Endothelial cell (in vitro differentiated cells): ENCODE measurements at regions not wholly inside any gene's neighbourhood (a gene's known extent, or its start where the extent isn't known, plus 50 kb on each side); places are given as distances from the start of the nearest gene placed in this dataset.

Experiments used
- DNase-seq: peaks from one replicate; pipeline ENCODE4 v3.0.0; 2021; ENCODE audit warnings: low spot score
- H3K27ac Mint-ChIP-seq: one replicate; pipeline ENCODE4 v1.8.0; 2021; ENCODE audit warnings: mixed read lengths, inconsistent platforms; ENCODE audit not compliant: unreplicated experiment
- H3K27me3 Mint-ChIP-seq: one replicate; pipeline ENCODE4 v1.8.0; 2021; ENCODE audit warnings: mild to moderate bottlenecking, moderate library complexity, mixed read lengths, inconsistent platforms; ENCODE audit not compliant: unreplicated experiment
- H3K36me3 Mint-ChIP-seq: one replicate; pipeline ENCODE4 v1.8.0; 2021; ENCODE audit warnings: mild to moderate bottlenecking, low read depth, mixed read lengths, inconsistent platforms; ENCODE audit not compliant: unreplicated experiment
- H3K4me1 Mint-ChIP-seq: one replicate; pipeline ENCODE4 v1.8.0; 2021; ENCODE audit warnings: mild to moderate bottlenecking, mixed read lengths, inconsistent platforms; ENCODE audit not compliant: unreplicated experiment
- H3K4me3 Mint-ChIP-seq: one replicate; pipeline ENCODE4 v1.8.0; 2021; ENCODE audit warnings: mild to moderate bottlenecking, mixed read lengths, inconsistent platforms; ENCODE audit not compliant: unreplicated experiment
- H3K9me3 Mint-ChIP-seq: one replicate; pipeline ENCODE4 v1.8.0; 2021; ENCODE audit warnings: mixed read lengths, inconsistent platforms; ENCODE audit not compliant: unreplicated experiment
- TF ChIP-seq, protein P1 (sequence below): fragments of 200-600 bp; sonication (generic); IDR thresholded peaks from one replicate; pipeline ENCODE4 v1.5.0; 2021; ENCODE audit warnings: antibody characterized with exemption; ENCODE audit not compliant: unreplicated experiment

DNA sequence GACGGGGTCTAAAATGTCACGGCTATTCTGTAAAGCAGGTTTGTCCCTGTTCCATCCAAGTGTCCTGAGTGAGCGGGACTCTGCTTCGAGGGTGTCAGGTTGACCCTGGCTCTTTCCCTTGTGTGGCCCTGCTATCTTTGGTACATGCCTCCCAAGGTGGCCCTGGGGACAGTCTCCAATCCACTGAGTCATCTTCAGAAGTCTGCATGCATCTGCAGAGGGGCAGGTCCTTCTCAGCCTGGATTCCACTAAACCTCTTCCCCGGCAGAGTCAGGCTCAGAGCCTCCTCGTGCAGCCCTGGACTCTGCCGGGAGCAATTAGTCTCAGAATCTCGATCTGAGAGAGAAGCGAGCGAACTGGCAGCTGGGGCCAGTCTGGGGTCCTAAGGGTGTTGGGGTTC is 50.1 kb upstream of the KCNJ15 start:
- Mint-ChIP-seq H3K36me3 (peaks cover 13% of the 10 kb centered on the region), H3K27me3 (peaks cover 3% of the 10 kb centered on the region), H3K27ac (no peak overlapping the region), H3K4me1 (peaks cover 16% of the 10 kb centered on the region), H3K9me3 (no peaks in the 10 kb centered on the region), H3K4me3 (no peak overlapping the region)
- DNase-seq: no peak
- TF ChIP-seq, protein P1, sequence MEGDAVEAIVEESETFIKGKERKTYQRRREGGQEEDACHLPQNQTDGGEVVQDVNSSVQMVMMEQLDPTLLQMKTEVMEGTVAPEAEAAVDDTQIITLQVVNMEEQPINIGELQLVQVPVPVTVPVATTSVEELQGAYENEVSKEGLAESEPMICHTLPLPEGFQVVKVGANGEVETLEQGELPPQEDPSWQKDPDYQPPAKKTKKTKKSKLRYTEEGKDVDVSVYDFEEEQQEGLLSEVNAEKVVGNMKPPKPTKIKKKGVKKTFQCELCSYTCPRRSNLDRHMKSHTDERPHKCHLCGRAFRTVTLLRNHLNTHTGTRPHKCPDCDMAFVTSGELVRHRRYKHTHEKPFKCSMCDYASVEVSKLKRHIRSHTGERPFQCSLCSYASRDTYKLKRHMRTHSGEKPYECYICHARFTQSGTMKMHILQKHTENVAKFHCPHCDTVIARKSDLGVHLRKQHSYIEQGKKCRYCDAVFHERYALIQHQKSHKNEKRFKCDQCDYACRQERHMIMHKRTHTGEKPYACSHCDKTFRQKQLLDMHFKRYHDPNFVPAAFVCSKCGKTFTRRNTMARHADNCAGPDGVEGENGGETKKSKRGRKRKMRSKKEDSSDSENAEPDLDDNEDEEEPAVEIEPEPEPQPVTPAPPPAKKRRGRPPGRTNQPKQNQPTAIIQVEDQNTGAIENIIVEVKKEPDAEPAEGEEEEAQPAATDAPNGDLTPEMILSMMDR: no peak
